H1 (cell line): ENCODE measurements at regions not wholly inside any gene's neighbourhood (a gene's known extent, or its start where the extent isn't known, plus 50 kb on each side); places are given as distances from the start of the nearest gene placed in this dataset.

Experiments
- CTCF ChIA-PET: fragments of 300-600 bp; sonication (Branson Sonifier 250); formaldehyde crosslinking; loops from one replicate; lab custom pipeline; 2021; ENCODE audit not compliant: partially characterized antibody; lab: Charles Lee
- POLR2A ChIA-PET: fragments of 300-600 bp; sonication (Branson Sonifier 250); formaldehyde crosslinking; loops from one replicate; lab custom pipeline; 2021; ENCODE audit warnings: inconsistent platforms; ENCODE audit not compliant: partially characterized antibody; lab: Charles Lee
- DNase-seq, 2 experiments: peaks; one replicate each; pipeline versions ENCODE4 v3.0.0 to v3.0.0-alpha.2; 2010 to 2022; ENCODE audit warnings: low spot score in 2 of 2, low read depth in 1 of 2, mixed read lengths in 1 of 2
- FAIRE-seq: peaks from 2 replicates; lab custom pipeline; 2011; peaks lifted over from hg19 to GRCh38; lab: Jason Lieb, UNC
- H2AFZ ChIP-seq: 2 replicates; pipeline ENCODE4 v1.8.1; 2012; ENCODE audit warnings: low read length, inconsistent platforms
- H2AK5ac ChIP-seq: 2 replicates; pipeline ENCODE4 v1.6.1; 2013; ENCODE audit warnings: low read depth, low read length
- H2BK120ac ChIP-seq: replicated peaks from 2 replicates; pipeline ENCODE3; 2013; ENCODE audit warnings: low read depth, low read length, inconsistent platforms
- H2BK12ac ChIP-seq: 2 replicates; pipeline ENCODE4 v1.6.1; 2013; ENCODE audit warnings: low read depth, low read length
- H2BK15ac ChIP-seq: 2 replicates; pipeline ENCODE4 v1.6.1; 2013; ENCODE audit warnings: low read length
- H2BK20ac ChIP-seq: 2 replicates; pipeline ENCODE4 v1.6.1; 2013; ENCODE audit warnings: low read length
- H2BK5ac ChIP-seq: 2 replicates; pipeline ENCODE4 v1.6.1; 2013; ENCODE audit warnings: low read depth, low read length
- H3K14ac ChIP-seq: 2 replicates; pipeline ENCODE4 v1.6.1; 2013; ENCODE audit warnings: inconsistent platforms; ENCODE audit not compliant: insufficient read length
- H3K18ac ChIP-seq: 2 replicates; pipeline ENCODE4 v1.6.1; 2013; ENCODE audit warnings: low read length; ENCODE audit errors: extremely low read depth
- H3K23ac ChIP-seq: 2 replicates; pipeline ENCODE4 v1.6.1; 2013; ENCODE audit warnings: inconsistent platforms; ENCODE audit not compliant: insufficient read length
- H3K23me2 ChIP-seq: 2 replicates; pipeline ENCODE4 v1.6.1; 2013; ENCODE audit warnings: low read depth, low read length
- H3K27ac ChIP-seq: 2 replicates; pipeline ENCODE4 v1.6.1; 2011; ENCODE audit warnings: low read depth, low read length, inconsistent platforms
- H3K27me3 ChIP-seq, 4 experiments: replicated peaks in 1 of 4; 1 replicate in 1 of 4; 2 replicates in 3 of 4; pipeline versions ENCODE4 v1.6.1 to v1.8.1; 2011 to 2013; ENCODE audit warnings: low read length in 3 of 4, mild to moderate bottlenecking in 3 of 4, inconsistent platforms in 2 of 4, mixed read lengths in 2 of 4, moderate library complexity in 1 of 4; ENCODE audit not compliant: control insufficient read depth in 3 of 4, insufficient read depth in 3 of 4; ENCODE audit errors: extremely low read depth in 1 of 4
- H3K36me3 ChIP-seq, 4 experiments: 2 replicates each; pipeline versions ENCODE4 v1.6.1 to v1.8.1; 2011 to 2013; ENCODE audit warnings: mild to moderate bottlenecking in 4 of 4, low read length in 3 of 4, moderate library complexity in 2 of 4, control low read depth in 1 of 4, inconsistent platforms in 1 of 4; ENCODE audit not compliant: insufficient read depth in 4 of 4, control insufficient read depth in 2 of 4
- H3K4ac ChIP-seq: replicated peaks from 2 replicates; pipeline ENCODE3; 2013; ENCODE audit warnings: low read length, low read depth, mixed read lengths, inconsistent platforms; ENCODE audit not compliant: insufficient read length
- H3K4me1 ChIP-seq, 4 experiments: replicated peaks in 1 of 4; 1 replicate in 1 of 4; 2 replicates in 3 of 4; pipeline versions ENCODE4 v1.6.1 to v1.8.1; 2011 to 2013; ENCODE audit warnings: low read length in 3 of 4, inconsistent platforms in 2 of 4, mixed read lengths in 1 of 4; ENCODE audit not compliant: insufficient read depth in 4 of 4, control insufficient read depth in 3 of 4
- H3K4me2 ChIP-seq, 2 experiments: 2 replicates each; pipeline versions ENCODE4 v1.6.1 to v1.8.1; 2011 to 2013; ENCODE audit warnings: low read depth in 2 of 2, low read length in 2 of 2, control low read depth in 1 of 2, inconsistent platforms in 1 of 2, mild to moderate bottlenecking in 1 of 2; ENCODE audit not compliant: insufficient read depth in 1 of 2
- H3K4me3 ChIP-seq, 4 experiments: fragments of 200-600, 300-600 bp in 1 of 4; sonication (generic), shearing (Covaris generic), sonication (Bioruptor Twin) in 1 of 4; 2 replicates each; pipeline versions ENCODE4 v1.5.1 to v1.8.1; 2011 to 2016; ENCODE audit warnings: low read length in 4 of 4, low read depth in 3 of 4, control low read depth in 2 of 4, inconsistent platforms in 2 of 4, mild to moderate bottlenecking in 2 of 4, mixed read lengths in 1 of 4, moderate library complexity in 1 of 4; ENCODE audit not compliant: insufficient read depth in 2 of 4; ENCODE audit errors: extremely low read depth in 1 of 4
- H3K56ac ChIP-seq: replicated peaks from 2 replicates; pipeline ENCODE3; 2013; ENCODE audit warnings: low read depth, mild to moderate bottlenecking, mixed read lengths, low read length, inconsistent platforms; ENCODE audit not compliant: insufficient read length
- H3K79me1 ChIP-seq: 2 replicates; pipeline ENCODE4 v1.6.1; 2013; ENCODE audit warnings: low read depth, low read length, control low read depth
- H3K79me2 ChIP-seq, 2 experiments: 2 replicates each; pipeline versions ENCODE4 v1.6.1 to v1.8.1; 2012 to 2013; ENCODE audit warnings: low read length in 2 of 2, mild to moderate bottlenecking in 2 of 2, inconsistent platforms in 1 of 2; ENCODE audit not compliant: insufficient read depth in 2 of 2, control insufficient read depth in 1 of 2
- H3K9ac ChIP-seq, 4 experiments: replicated peaks in 1 of 4; 1 replicate in 1 of 4; 2 replicates in 3 of 4; pipeline versions ENCODE4 v1.6.1 to v1.8.1; 2011 to 2013; ENCODE audit warnings: low read depth in 3 of 4, low read length in 3 of 4, control low read depth in 2 of 4, mild to moderate bottlenecking in 2 of 4, moderate library complexity in 2 of 4, inconsistent platforms in 1 of 4; ENCODE audit errors: extremely low read depth in 1 of 4
- H3K9me3 ChIP-seq, 2 experiments: 2 replicates each; pipeline versions ENCODE4 v1.6.1 to v1.8.1; 2012 to 2013; ENCODE audit warnings: mild to moderate bottlenecking in 2 of 2, moderate library complexity in 2 of 2, control low read depth in 1 of 2, inconsistent platforms in 1 of 2, low read depth in 1 of 2, low read length in 1 of 2, mixed read lengths in 1 of 2; ENCODE audit not compliant: insufficient read depth in 2 of 2
- H4K20me1 ChIP-seq, 2 experiments: replicated peaks in 1 of 2; 2 replicates each; pipeline versions ENCODE3 to v1.8.1; 2011 to 2013; ENCODE audit warnings: inconsistent platforms in 2 of 2, low read length in 2 of 2, mild to moderate bottlenecking in 1 of 2; ENCODE audit not compliant: insufficient read depth in 2 of 2, control insufficient read depth in 1 of 2
- H4K5ac ChIP-seq: 2 replicates; pipeline ENCODE4 v1.6.1; 2013; ENCODE audit warnings: low read length, low read depth, mixed read lengths, inconsistent platforms; ENCODE audit not compliant: insufficient read length
- H4K8ac ChIP-seq: 2 replicates; pipeline ENCODE4 v1.8.0; 2013; ENCODE audit warnings: mild to moderate bottlenecking, moderate library complexity, low read length, inconsistent platforms; ENCODE audit not compliant: insufficient read depth; ENCODE audit errors: extremely low read depth
- H4K91ac ChIP-seq: replicated peaks from 2 replicates; pipeline ENCODE3; 2013; ENCODE audit warnings: low read length, mixed read lengths, inconsistent platforms; ENCODE audit not compliant: insufficient read length
- BACH1 ChIP-seq: IDR thresholded peaks from 2 replicates; pipeline ENCODE4 v1.6.1; 2012; ENCODE audit warnings: low read length, improper control_type of control experiment
- CBX8 ChIP-seq: fragments of 300-800, 300-1000 bp; sonication (generic); IDR thresholded peaks from 2 replicates; pipeline ENCODE4 v1.7.1; 2016; ENCODE audit warnings: low read depth, low read length, borderline replicate concordance
- CEBPB ChIP-seq: IDR thresholded peaks from 2 replicates; pipeline ENCODE4 v1.6.1; 2012; ENCODE audit warnings: low read depth, low read length
- GABPA ChIP-seq: IDR thresholded peaks from 2 replicates; pipeline ENCODE4 v1.6.1; 2011; ENCODE audit warnings: mild to moderate bottlenecking, low read length, moderate library complexity, borderline replicate concordance; ENCODE audit not compliant: insufficient read depth
- JUN ChIP-seq: IDR thresholded peaks from 2 replicates; pipeline ENCODE4 v1.6.1; 2011; ENCODE audit warnings: low read depth, mild to moderate bottlenecking, improper control_type of control experiment, low read length
- POLR2A ChIP-seq, 2 experiments: IDR thresholded peaks; 1 replicate in 1 of 2; 2 replicates in 1 of 2; pipeline ENCODE4 v1.6.1; 2011; ENCODE audit warnings: low read depth in 2 of 2, low read length in 2 of 2, mild to moderate bottlenecking in 2 of 2; ENCODE audit errors: control extremely low read depth in 1 of 2
- SAP30 ChIP-seq: fragments of 300-600 bp; sonication (generic); IDR thresholded peaks from 2 replicates; pipeline ENCODE4 v1.7.1; 2012; ENCODE audit warnings: low read length, moderate library complexity, mild to moderate bottlenecking, inconsistent platforms; ENCODE audit not compliant: insufficient read depth, insufficient replicate concordance
- SRF ChIP-seq: IDR thresholded peaks from 2 replicates; pipeline ENCODE4 v1.6.1; 2011; ENCODE audit warnings: mild to moderate bottlenecking, low read depth, low read length, moderate library complexity
- TF ChIP-seq, protein P1 (sequence below): IDR thresholded peaks from 2 replicates; pipeline ENCODE4 v1.6.1; 2012; ENCODE audit warnings: inconsistent platforms

GRCh38 chr7:16202303-16202702 is 219.0 kb downstream of the CRPPA start:
- Histone ChIP-seq H3K4ac (no peak overlapping the region), H4K91ac (no peak overlapping the region), H3K23me2 (no peaks in the 10 kb centered on the region), H3K79me1 (no peaks in the 10 kb centered on the region), H3K27ac (no peak overlapping the region), H3K4me2 (no peak overlapping the region), H3K4me1 (peaks cover 0 to 3% (median under 1%) of the 10 kb centered on the region in 4 experiments; a peak in 2 of 7 replicates), H2BK20ac (no peak overlapping the region), H3K27me3 (no peaks in the 10 kb centered on the region), H2AK5ac (no peak overlapping the region), H3K14ac (no peak overlapping the region), H2BK15ac (no peak overlapping the region), H4K5ac (no peak overlapping the region), H3K56ac (no peak overlapping the region), H3K4me3 (no peak overlapping the region), H2BK12ac (no peak overlapping the region), H2BK120ac (no peak overlapping the region), H3K36me3 (no peaks in the 10 kb centered on the region), H3K23ac (no peak overlapping the region), H2AFZ (no peak overlapping the region), H2BK5ac (no peak overlapping the region), H3K9me3 (no peaks in the 10 kb centered on the region), H3K9ac (no peak overlapping the region; a peak in 1 of 7 replicates), H4K20me1 (no peaks in the 10 kb centered on the region), H3K79me2 (no peaks in the 10 kb centered on the region), H4K8ac (no peak overlapping the region), H3K18ac (no peak overlapping the region)
- ChIA-PET CTCF (no interaction called here), POLR2A (no interaction called here)
- DNase-seq: no peak
- FAIRE-seq: no peak
- TF ChIP-seq CEBPB: no peak
- TF ChIP-seq, protein P1, sequence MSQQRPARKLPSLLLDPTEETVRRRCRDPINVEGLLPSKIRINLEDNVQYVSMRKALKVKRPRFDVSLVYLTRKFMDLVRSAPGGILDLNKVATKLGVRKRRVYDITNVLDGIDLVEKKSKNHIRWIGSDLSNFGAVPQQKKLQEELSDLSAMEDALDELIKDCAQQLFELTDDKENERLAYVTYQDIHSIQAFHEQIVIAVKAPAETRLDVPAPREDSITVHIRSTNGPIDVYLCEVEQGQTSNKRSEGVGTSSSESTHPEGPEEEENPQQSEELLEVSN: no peak
- TF ChIP-seq GABPA: no peak
- no peak for TF ChIP-seq BACH1
- no peak for TF ChIP-seq JUN
- TF ChIP-seq SAP30: no peak
- TF ChIP-seq CBX8: no peak
- TF ChIP-seq POLR2A (IDR thresholded peaks at IDR 0.05; ENCODE audit: control extremely low read depth in 1 of 2, low read depth in 2 of 2, low read length in 2 of 2): no peak
- TF ChIP-seq SRF: no peak
